MM.1S (cell line): ENCODE measurements at regions not wholly inside any gene's neighbourhood (a gene's known extent, or its start where the extent isn't known, plus 50 kb on each side); places are given as distances from the start of the nearest gene placed in this dataset.

Experiments used
- DNase-seq: peaks from one replicate; pipeline ENCODE4 v3.0.0-alpha.2; 2015
- H2AFZ ChIP-seq: fragments of 300-600 bp; sonication (generic); 2 replicates; pipeline ENCODE4 v1.6.0; 2016; ENCODE audit warnings: antibody characterized with exemption, low read length
- H3F3A ChIP-seq: fragments of 300-600 bp; sonication (generic); 2 replicates; pipeline ENCODE4 v1.6.1; 2016; ENCODE audit warnings: mild to moderate bottlenecking, antibody characterized with exemption, low read length, moderate library complexity, mixed read lengths; ENCODE audit not compliant: insufficient read depth
- H3K27ac ChIP-seq: fragments of 300-600 bp; sonication (generic); 2 replicates; pipeline ENCODE4 v1.5.1; 2016; ENCODE audit warnings: mild to moderate bottlenecking, low read length
- H3K27me3 ChIP-seq: fragments of 300-600 bp; sonication (generic); replicated peaks from 2 replicates; pipeline ENCODE4 v1.6.0; 2016; ENCODE audit warnings: low read length; ENCODE audit not compliant: insufficient read depth
- H3K36me3 ChIP-seq: fragments of 300-600 bp; sonication (generic); replicated peaks from 2 replicates; pipeline ENCODE4 v1.6.1; 2016; ENCODE audit warnings: mild to moderate bottlenecking, low read length, mixed read lengths; ENCODE audit not compliant: insufficient read depth
- H3K4me1 ChIP-seq: fragments of 300-600 bp; sonication (generic); 2 replicates; pipeline ENCODE4 v1.6.1; 2016; ENCODE audit warnings: low read length, mixed read lengths
- H3K4me2 ChIP-seq: fragments of 300-600 bp; sonication (generic); 2 replicates; pipeline ENCODE4 v1.6.0; 2016; ENCODE audit warnings: low read depth, low read length
- H3K4me3 ChIP-seq: fragments of 300-600 bp; sonication (generic); 2 replicates; pipeline ENCODE4 v1.5.1; 2016; ENCODE audit warnings: low read length, mixed read lengths
- H3K79me2 ChIP-seq: fragments of 300-600 bp; sonication (generic); 2 replicates; pipeline ENCODE4 v1.6.1; 2016; ENCODE audit warnings: mixed run types, low read length, mixed read lengths
- H3K9ac ChIP-seq: fragments of 300-600 bp; sonication (generic); 2 replicates; pipeline ENCODE4 v1.6.1; 2016; ENCODE audit warnings: low read length, mixed read lengths
- H3K9me2 ChIP-seq: fragments of 300-600 bp; sonication (generic); replicated peaks from 2 replicates; pipeline ENCODE4 v1.6.1; 2016; ENCODE audit warnings: mild to moderate bottlenecking, low read length, mixed read lengths; ENCODE audit not compliant: insufficient read depth
- H3K9me3 ChIP-seq: fragments of 300-600 bp; sonication (generic); replicated peaks from 2 replicates; pipeline ENCODE4 v1.6.1; 2016; ENCODE audit warnings: mild to moderate bottlenecking, low read length, mixed read lengths; ENCODE audit not compliant: insufficient read depth
- H4K20me1 ChIP-seq: fragments of 300-600 bp; sonication (generic); 2 replicates; pipeline ENCODE4 v1.6.1; 2016; ENCODE audit warnings: mild to moderate bottlenecking, low read length, moderate library complexity, mixed read lengths; ENCODE audit not compliant: insufficient read depth
- EZH2 ChIP-seq: fragments of 300-600 bp; sonication (generic); optimal IDR thresholded peaks from 2 replicates; pipeline ENCODE3; 2017; ENCODE audit warnings: low read depth, mild to moderate bottlenecking, antibody characterized with exemption, low read length, mixed read lengths
- EZH2phosphoT487 ChIP-seq: fragments of 300-600 bp; sonication (generic); IDR thresholded peaks from 2 replicates; pipeline ENCODE4 v1.6.1; 2018; ENCODE audit warnings: antibody characterized with exemption, low read length
- TF ChIP-seq, protein P1 (sequence below): fragments of 300-600 bp; sonication (generic); IDR thresholded peaks from 2 replicates; pipeline ENCODE4 v1.5.1; 2016; ENCODE audit warnings: antibody characterized with exemption, low read length, mixed read lengths

DNA sequence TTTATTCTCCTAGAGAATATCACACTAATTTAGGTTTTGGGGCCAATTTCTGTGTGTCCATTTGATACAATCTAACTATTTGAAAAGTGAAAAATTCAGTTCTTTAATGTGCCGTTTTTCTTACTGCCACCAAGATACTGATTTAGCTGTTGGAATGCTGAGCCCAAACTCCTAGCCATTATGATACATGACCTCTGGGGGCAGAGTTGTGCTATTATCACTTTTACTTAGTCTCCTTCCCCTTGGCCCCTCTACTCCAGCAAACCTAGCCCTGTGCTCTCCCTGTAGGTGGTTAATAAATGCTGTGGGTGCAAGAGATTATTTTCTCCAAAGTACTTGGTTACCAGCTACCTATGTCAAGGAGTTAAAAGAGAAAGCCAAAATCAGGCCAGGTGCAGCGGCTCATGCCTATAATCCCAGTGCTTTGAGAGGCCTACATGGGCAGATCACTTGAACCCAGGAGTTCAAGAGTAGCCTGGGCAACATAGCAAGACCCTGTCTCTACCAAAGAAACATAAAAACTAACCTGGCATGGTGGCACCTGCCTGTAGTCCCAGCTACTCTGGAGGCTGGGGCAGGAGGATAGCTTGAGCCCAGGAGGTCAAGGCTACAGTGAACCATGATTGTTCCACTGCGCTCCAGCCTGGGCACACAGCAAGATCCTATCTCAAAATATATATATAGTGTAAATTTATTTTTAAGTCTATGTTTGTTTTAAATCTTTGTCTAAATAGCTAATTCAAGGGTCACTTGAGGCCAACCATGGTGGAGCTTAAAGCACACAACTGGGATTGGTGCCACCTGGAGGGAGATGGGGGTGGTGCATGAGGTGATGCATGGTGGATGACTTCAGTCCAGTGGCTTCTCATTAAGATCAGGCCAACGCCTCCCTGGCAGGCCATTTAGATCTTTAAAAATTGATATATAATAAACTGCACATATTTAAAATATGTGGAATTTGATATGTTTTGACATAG lies 193.2 kb upstream of the PLET1 start:
- no peak overlapping the region for H3K27ac ChIP-seq
- H3K4me1 ChIP-seq: no peaks in the 10 kb centered on the region
- H3K27me3 ChIP-seq: no peaks in the 10 kb centered on the region
- 0 out of 2 replicates have a peak overlapping the region, but pooled peaks have one; percentile 40 for H3K4me2 ChIP-seq
- DNase-seq: peak; percentile 18
- H3F3A ChIP-seq: no peaks in the 10 kb centered on the region
- H4K20me1 ChIP-seq: no peaks in the 10 kb centered on the region
- no peak overlapping the region for H3K4me3 ChIP-seq
- H3K36me3 ChIP-seq: no peaks in the 10 kb centered on the region
- no peak overlapping the region for H3K9ac ChIP-seq
- H2AFZ ChIP-seq: no peak overlapping the region
- no peaks in the 10 kb centered on the region for H3K9me3 ChIP-seq
- TF ChIP-seq, protein P1, sequence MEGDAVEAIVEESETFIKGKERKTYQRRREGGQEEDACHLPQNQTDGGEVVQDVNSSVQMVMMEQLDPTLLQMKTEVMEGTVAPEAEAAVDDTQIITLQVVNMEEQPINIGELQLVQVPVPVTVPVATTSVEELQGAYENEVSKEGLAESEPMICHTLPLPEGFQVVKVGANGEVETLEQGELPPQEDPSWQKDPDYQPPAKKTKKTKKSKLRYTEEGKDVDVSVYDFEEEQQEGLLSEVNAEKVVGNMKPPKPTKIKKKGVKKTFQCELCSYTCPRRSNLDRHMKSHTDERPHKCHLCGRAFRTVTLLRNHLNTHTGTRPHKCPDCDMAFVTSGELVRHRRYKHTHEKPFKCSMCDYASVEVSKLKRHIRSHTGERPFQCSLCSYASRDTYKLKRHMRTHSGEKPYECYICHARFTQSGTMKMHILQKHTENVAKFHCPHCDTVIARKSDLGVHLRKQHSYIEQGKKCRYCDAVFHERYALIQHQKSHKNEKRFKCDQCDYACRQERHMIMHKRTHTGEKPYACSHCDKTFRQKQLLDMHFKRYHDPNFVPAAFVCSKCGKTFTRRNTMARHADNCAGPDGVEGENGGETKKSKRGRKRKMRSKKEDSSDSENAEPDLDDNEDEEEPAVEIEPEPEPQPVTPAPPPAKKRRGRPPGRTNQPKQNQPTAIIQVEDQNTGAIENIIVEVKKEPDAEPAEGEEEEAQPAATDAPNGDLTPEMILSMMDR: peak; percentile 32; the same call in 1 of the 2 replicates
- no peak for TF ChIP-seq EZH2phosphoT487
- no peak for TF ChIP-seq EZH2
- H3K9me2 ChIP-seq: no peaks in the 10 kb centered on the region
- no peaks in the 10 kb centered on the region for H3K79me2 ChIP-seq

- Histone ChIP-seq H3K4me2 (peak overlapping the region; percentile 40; the same call in 1 of the 2 replicates), H2AFZ (peak overlapping the region; percentile 38; the same call in 1 of the 2 replicates), H3K9me2 (no peaks in the 10 kb centered on the region), H3K79me2 (no peaks in the 10 kb centered on the region), H3K4me3 (no peak overlapping the region), H4K20me1 (no peaks in the 10 kb centered on the region), H3K27me3 (no peaks in the 10 kb centered on the region), H3K9ac (no peak overlapping the region), H3K9me3 (no peaks in the 10 kb centered on the region), H3K27ac (no peak overlapping the region), H3K4me1 (no peaks in the 10 kb centered on the region), H3F3A (no peaks in the 10 kb centered on the region), H3K36me3 (no peaks in the 10 kb centered on the region)
- TF ChIP-seq, protein P1: no peak
- TF ChIP-seq EZH2 (no peak), EZH2phosphoT487 (no peak)
- DNase-seq: peak; percentile 23
Measured at GRCh38 chr11:112454841-112455240, 194.2 kb upstream of the PLET1 start.

DNA sequence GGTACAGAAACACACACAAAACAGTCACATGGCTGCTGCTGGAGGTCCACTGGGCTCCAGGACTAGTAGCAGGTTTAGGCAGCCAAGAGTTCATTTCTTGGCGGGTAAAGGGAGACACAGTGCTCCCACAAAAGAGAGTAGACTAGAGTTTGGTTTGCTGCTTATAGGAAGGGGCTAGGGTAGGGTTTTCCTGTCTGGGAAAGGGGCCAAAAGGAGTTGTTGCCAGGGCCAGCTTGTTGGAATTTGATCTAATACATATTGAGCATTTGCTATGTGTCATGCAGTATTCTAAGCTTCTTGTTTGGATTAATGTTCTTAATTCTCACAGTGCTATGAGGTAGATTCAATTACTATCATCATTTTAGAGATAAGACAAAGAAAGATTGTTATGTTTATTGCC lies 195.1 kb upstream of the PLET1 start:
- H3K9me2 ChIP-seq: no peaks in the 10 kb centered on the region
- H3K4me2 ChIP-seq: no peak overlapping the region
- TF ChIP-seq, protein P1: no peak
- TF ChIP-seq EZH2phosphoT487 (no peak), EZH2 (no peak)
- no peaks in the 10 kb centered on the region for H3K36me3 ChIP-seq
- no peak overlapping the region for H2AFZ ChIP-seq
- no peak overlapping the region for H3K4me3 ChIP-seq
- no peak overlapping the region for H3K27ac ChIP-seq
- H3K27me3 ChIP-seq: no peaks in the 10 kb centered on the region
- no peaks in the 10 kb centered on the region for H3K9me3 ChIP-seq
- no peaks in the 10 kb centered on the region for H4K20me1 ChIP-seq
- H3K4me1 ChIP-seq: no peaks in the 10 kb centered on the region
- H3K9ac ChIP-seq: no peak overlapping the region
- H3K79me2 ChIP-seq: no peaks in the 10 kb centered on the region
- H3F3A ChIP-seq: no peaks in the 10 kb centered on the region
- no peak for DNase-seq
